ENCODE measurements at regions not wholly inside any gene's neighbourhood (a gene's known extent, or its start where the extent isn't known, plus 50 kb on each side); places are given as distances from the start of the nearest gene placed in this dataset.
"Not testable (repeated sequence)": the region's sequence is repeated elsewhere in the genome, so short reads cannot be mapped to it uniquely, and the experiment has no call there.

GRCh38 chrX:142606629-142607028, 401.5 kb upstream of the MAGEC2 start:
- H3K27me3 ChIP-seq (ENCODE audit: insufficient read depth, poor library complexity, severe bottlenecking); H3K27ac ChIP-seq (replicated peaks); H3K4me3 ChIP-seq (replicated peaks; ENCODE audit: insufficient read depth, low read length): not testable (repeated sequence)
- peak in 1 of 2 experiments; percentile 13 for DNase-seq (ENCODE audit: low read depth in 1 of 2, low spot score in 1 of 2)

GRCh38 chrX:142601792-142602191, 396.7 kb upstream of the MAGEC2 start:
- H3K27me3 ChIP-seq (ENCODE audit: insufficient read depth, poor library complexity, severe bottlenecking), result no peaks in the 10 kb centered on the region

GRCh38 chrX:142593361-142593862, 388.3 kb upstream of the MAGEC2 start:
- TF ChIP-seq POLR2AphosphoS5 (IDR thresholded peaks at IDR 0.05; ENCODE audit: low read depth) (no peak), REST (IDR thresholded peaks at IDR 0.05; ENCODE audit: insufficient replicate concordance, low read depth) (no peak), SPI1 (IDR thresholded peaks at IDR 0.05; ENCODE audit: borderline replicate concordance, low read depth) (no peak), GABPA (IDR thresholded peaks at IDR 0.05; ENCODE audit: low read depth) (no peak), CTCF (IDR thresholded peaks at IDR 0.05; ENCODE audit: insufficient read depth, low read length) (no peak)
- no peaks in the 10 kb centered on the region for H3K27me3 ChIP-seq (ENCODE audit: insufficient read depth, poor library complexity, severe bottlenecking)
- H3K27ac ChIP-seq (replicated peaks), result no peak overlapping the region
- DNase-seq (ENCODE audit: low read depth in 1 of 2, low spot score in 1 of 2), result no peak
- no peak overlapping the region for H3K4me3 ChIP-seq (replicated peaks; ENCODE audit: insufficient read depth, low read length)

More at GRCh38 chrX:142601792-142602191, 396.7 kb upstream of the MAGEC2 start:
- TF ChIP-seq CTCF (IDR thresholded peaks at IDR 0.05; ENCODE audit: insufficient read depth, low read length), result no peak
- TF ChIP-seq SPI1 (IDR thresholded peaks at IDR 0.05; ENCODE audit: borderline replicate concordance, low read depth), result no peak
- no peak overlapping the region for H3K27ac ChIP-seq (replicated peaks)
- no peak overlapping the region for H3K4me3 ChIP-seq (replicated peaks; ENCODE audit: insufficient read depth, low read length)
- no peak for DNase-seq (ENCODE audit: low read depth in 1 of 2, low spot score in 1 of 2)

GRCh38 chrX:142576615-142577014, 371.5 kb upstream of the MAGEC2 start:
- H3K4me3 ChIP-seq (replicated peaks; ENCODE audit: insufficient read depth, low read length), result no peak overlapping the region
- H3K27me3 ChIP-seq (ENCODE audit: insufficient read depth, poor library complexity, severe bottlenecking), result no peaks in the 10 kb centered on the region
- TF ChIP-seq GABPA (IDR thresholded peaks at IDR 0.05; ENCODE audit: low read depth) (no peak), POLR2AphosphoS5 (IDR thresholded peaks at IDR 0.05; ENCODE audit: low read depth) (no peak), CTCF (IDR thresholded peaks at IDR 0.05; ENCODE audit: insufficient read depth, low read length) (no peak), SPI1 (IDR thresholded peaks at IDR 0.05; ENCODE audit: borderline replicate concordance, low read depth) (no peak), REST (IDR thresholded peaks at IDR 0.05; ENCODE audit: insufficient replicate concordance, low read depth) (no peak)
- DNase-seq (ENCODE audit: low read depth in 1 of 2, low spot score in 1 of 2), result no peak
- H3K27ac ChIP-seq (replicated peaks), result no peak overlapping the region

Data from HL-60 (cell line).